DMS79 treated with DMSO at 0.1 percent for 48 hours (cell line): ENCODE measurements at regions not wholly inside any gene's neighbourhood (a gene's known extent, or its start where the extent isn't known, plus 50 kb on each side); places are given as distances from the start of the nearest gene placed in this dataset.
"Not testable (repeated sequence)": the region's sequence is repeated elsewhere in the genome, so short reads cannot be mapped to it uniquely, and the experiment has no call there.

Experiments used
- DNase-seq: peaks from one replicate; lab custom pipeline; 2025; lab: John Stamatoyannopoulos, UW

GRCh38 chr4:34289962-34290361 lies 1954.4 kb downstream of the ARAP2 start:
- no peak for DNase-seq

- no peak for DNase-seq
Measured at GRCh38 chr4:34293459-34293858, 1950.9 kb downstream of the ARAP2 start.

DNA sequence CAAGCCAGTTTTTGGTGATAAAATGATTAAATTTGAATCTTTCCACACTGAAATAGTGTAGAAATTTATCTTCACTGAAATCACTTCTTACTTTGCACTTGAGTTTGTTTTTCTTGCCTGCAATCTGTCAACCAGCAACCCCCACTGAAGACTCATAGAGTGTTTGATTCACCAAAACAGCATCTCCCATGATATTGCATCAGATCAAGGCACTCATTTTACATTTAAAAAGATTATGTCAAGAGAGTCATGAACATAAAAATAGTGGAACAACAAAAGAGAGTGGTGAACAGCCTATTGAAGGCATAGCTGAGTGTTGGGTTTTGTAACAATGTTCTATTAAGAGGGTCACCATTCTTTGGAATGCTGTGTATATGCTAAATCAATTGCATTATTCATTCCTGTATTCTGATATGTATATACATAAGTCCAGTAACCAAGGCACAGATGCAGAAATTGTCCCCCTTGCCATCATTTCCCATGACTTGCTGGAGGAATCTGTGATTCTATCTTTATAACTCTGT lies 1934.9 kb downstream of the ARAP2 start:
- DNase-seq: no peak

DNA sequence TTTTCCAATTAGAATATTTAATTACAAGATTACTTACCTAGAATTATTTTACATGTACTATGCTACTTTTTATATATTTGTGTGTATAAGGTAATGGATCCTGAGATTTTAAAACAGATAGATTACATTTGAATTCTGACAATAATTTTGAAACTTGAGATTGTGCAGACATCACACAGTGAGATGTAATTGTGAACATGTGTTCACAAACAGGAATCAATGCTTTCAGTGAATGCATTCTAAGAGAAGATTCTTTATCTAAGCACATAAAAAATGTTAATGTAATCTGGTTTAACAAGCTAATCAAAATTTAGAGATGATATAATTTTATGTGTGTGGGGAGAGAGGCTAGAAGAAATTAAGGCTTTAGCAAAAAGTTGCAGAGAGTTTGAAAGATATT lies 1925.5 kb downstream of the ARAP2 start:
- DNase-seq: no peak

- DNase-seq: no peak
Measured at GRCh38 chr4:34323549-34324320, 1920.6 kb downstream of the ARAP2 start.

GRCh38 chr4:34328939-34329338 lies 1915.4 kb downstream of the ARAP2 start:
- no peak for DNase-seq

DNA sequence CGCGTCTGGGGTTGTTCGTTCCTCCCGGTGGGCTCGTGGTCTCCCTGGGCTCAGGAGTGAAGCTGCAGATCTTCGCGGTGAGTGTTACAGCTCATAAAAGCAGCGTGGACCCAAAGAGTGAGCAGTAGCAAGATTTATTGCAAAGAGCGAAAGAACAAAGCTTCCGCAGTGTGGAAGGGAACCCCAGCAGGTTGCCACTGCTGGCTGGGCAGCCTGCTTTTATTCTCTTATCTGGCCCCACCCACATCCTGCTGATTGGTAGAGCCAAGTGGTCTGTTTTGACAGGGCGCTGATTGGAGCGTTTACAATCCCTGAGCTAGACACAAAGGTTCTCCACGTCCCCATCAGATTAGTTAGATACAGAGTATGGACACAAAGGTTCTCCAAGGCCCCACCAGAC lies 1909.2 kb downstream of the ARAP2 start:
- DNase-seq: not testable (repeated sequence)

DNA sequence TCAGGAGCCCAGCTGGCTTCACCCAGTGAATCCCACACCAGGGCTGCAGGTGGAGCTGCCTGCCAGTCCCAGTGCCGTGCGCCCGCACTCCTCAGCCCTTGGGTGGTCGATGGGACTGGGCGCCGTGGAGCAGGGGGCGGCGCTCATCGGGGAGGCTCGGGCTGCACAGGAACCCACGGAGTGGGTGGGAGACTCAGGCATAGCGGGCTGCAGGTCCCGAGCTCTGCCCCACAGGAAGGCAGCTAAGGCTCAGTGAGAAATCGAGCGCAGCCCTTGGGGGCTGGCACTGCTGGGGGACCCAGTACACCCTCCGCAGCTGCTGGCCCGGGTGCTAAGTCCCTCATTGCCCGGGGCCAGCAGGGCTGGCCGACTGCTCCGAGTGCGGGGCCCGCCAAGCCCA lies 1908.8 kb downstream of the ARAP2 start:
- DNase-seq: not testable (repeated sequence)

DNA sequence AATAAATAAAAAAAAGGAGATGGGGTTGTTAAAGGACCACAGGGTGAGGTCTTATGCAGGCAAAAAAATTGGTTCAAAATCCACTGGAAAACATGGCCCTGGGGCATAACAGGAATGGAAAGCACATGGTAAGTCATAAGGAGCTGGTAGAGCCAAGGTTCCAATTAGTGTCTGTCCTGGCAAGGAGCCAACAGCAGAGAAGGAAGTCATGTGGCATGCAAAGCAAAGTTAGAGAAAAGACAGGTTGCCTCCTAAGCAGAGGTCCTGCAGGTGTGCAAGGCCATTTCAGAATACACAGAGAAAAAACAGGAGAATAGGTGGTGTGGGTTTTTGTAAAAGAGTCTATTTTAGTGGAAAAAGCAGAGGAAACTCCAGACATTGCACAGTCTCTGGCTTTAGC lies 1881.7 kb downstream of the ARAP2 start:
- DNase-seq: no peak

GRCh38 chr4:34363842-34364241 lies 1880.5 kb downstream of the ARAP2 start:
- DNase-seq: no peak

GRCh38 chr4:34365946-34366345 lies 1878.4 kb downstream of the ARAP2 start:
- no peak for DNase-seq

DNA sequence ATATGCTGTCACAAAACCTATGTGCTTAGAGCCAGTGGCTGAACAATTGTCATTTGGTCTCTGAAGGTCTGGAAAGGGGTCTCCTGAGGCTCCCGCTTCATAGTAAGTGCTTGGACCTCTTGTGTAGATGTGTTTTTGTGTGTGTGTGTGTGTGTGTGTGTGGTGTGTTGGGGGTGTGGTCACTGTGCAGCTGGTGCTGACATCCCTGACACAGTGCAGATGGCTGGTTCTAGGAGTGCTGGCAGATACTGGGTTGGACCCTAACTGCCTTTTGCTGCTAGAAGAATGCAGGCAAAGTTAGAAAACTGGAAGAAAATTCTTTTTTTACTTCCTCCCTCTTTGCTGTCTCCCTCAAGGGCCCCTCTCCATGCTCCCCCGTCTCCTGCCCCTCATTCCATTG lies 1872.6 kb downstream of the ARAP2 start:
- no peak for DNase-seq

GRCh38 chr4:34372815-34373214 lies 1871.5 kb downstream of the ARAP2 start:
- no peak for DNase-seq

- no peak for DNase-seq
Measured at GRCh38 chr4:34373456-34373855, 1870.9 kb downstream of the ARAP2 start.

GRCh38 chr4:34412233-34412632 lies 1832.1 kb downstream of the ARAP2 start:
- DNase-seq: no peak

DNA sequence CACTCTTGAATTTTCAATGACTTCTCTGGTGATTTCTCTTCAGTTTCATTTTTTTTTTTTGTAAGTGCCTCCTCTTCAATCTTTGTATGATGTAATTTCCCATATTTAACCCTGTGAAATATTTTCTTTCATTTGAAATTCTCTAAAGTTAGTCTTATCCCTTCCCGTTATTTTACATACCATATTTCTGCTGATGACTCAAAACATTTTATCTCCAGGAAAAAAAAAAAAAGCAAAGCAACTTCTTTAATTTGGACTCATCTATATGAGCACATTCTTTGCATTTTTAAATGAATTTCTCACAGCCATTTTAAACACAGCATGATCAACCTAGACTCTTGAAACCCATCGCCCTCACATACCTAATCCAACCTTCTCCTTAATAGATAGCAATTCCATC lies 1831.4 kb downstream of the ARAP2 start:
- DNase-seq: no peak

DNA sequence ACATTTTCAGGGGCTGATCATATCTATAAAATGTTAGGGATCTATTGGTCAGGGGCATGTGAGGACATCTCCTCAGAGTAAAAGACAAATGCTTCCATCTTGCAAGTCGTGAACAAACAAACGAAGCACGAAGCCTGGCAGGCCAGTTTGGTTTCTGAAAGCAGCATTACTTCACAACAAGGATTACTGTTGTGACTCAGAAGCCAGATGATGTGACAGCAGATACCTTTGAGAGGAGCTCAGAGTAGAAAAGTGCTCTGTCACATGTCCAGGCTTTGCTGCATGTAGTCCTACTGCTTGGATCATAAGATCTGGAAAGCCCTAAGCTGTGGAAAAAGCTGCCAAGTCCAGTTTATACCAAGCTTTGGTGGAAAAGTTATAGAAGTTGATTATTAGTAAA lies 1827.2 kb downstream of the ARAP2 start:
- no peak for DNase-seq

GRCh38 chr4:34419871-34420270 lies 1824.4 kb downstream of the ARAP2 start:
- DNase-seq: no peak

DNA sequence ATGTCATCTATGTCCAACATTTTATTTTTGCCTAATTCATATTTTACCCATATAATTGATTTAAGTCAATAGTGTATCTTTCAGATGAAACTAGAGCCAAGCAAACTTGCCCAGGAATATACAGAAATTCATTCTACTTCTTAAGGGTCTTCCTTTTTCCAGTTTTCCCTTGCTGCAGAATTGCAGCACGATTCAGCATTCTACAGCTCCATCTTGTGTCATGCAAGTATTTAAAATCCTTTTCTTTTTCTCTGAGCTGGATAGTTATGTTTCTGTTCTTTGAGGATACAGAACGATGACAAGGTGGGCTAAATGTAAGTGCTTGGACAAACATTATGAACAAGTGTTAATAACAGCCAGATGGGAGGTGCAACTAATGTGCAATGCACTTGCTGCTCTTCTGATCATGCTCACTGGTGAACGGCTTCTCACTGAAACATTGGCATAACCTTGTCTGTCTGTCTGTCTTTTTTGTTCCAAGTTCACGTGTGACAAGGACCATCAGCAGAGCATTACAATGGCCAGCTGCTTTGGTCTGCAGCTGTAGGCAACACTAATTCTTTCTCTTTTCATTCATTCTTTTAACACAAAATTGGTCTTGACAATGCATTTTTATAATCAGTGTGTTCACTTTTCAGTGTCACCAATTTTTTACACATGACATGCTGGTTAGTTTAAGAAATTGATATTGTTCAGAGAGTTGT lies 1821.7 kb downstream of the ARAP2 start:
- no peak for DNase-seq

DNA sequence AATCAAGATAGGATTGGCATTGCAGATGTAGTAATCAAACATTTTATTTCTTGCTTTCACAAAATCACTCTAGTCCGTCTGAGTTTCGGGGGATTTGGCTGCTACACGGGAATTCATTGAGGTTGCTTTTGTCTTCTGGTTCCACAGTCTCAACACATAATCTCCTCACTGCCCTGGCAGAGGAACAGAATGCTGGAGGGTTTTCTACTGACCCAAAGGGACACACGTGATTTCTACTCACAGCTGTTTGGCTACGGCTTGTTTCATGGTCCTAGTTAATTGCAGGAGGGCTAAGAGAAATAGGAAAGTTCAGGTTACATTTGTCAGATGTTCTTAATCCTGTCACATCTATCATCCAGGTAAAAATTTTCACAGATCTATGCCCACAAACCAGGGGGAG lies 1811.6 kb downstream of the ARAP2 start:
- no peak for DNase-seq

DNA sequence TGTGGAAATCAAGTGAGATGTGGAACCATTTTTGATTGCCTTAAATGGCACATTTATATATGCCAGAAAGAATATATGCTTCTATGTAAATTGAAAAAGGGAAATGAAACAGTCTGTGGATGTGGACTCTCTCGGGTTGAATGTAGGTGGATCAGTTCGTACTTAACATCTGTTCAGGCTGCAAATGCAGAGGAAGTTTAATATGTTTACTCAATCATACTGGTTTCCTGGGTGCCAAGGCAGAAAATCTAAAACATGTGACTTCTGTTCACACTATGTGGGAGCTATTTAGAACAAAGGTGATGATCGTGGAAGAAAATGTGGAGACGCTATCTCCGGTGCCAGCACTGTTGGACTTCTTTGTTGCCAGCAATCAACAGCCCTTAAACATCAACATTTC lies 1809.9 kb downstream of the ARAP2 start:
- DNase-seq: not testable (repeated sequence)

DNA sequence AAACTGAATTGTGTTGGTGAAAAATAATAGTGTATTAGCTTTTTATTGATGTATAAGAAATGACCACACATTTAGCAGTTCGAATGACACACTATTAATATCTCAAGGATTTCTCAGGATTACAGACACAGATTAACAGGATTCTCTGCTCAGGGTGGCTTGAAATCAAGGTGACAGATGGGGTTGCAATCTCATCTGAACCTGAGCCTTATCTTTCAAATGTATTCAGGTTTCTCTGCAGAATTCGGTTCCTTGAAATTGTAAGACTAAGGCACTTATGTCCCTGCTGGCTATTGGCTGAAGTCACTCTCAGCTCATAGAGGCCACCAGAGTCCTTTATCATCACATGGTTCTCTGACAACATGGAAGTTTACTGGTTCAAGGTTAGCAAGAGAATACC lies 1780.1 kb downstream of the ARAP2 start:
- no peak for DNase-seq

GRCh38 chr4:34466411-34466810 lies 1777.9 kb downstream of the ARAP2 start:
- no peak for DNase-seq
